Epithelial cell of proximal tubule (primary cell): ENCODE measurements at regions not wholly inside any gene's neighbourhood (a gene's known extent, or its start where the extent isn't known, plus 50 kb on each side); places are given as distances from the start of the nearest gene placed in this dataset.
A peak's percentile ranks its signal among the peaks of the same experiment; 100 is the strongest.

ENCODE experiments used
- DNase-seq: peaks from one replicate; pipeline ENCODE4 v3.0.0-alpha.2; 2011; ENCODE audit warnings: low read depth
- H3K4me3 ChIP-seq: 2 replicates; pipeline ENCODE4 v1.5.1; 2011; ENCODE audit warnings: low read depth, mild to moderate bottlenecking, low read length
- CTCF ChIP-seq: conservative IDR thresholded peaks from 2 replicates; pipeline ENCODE4 v1.5.1; 2012; ENCODE audit warnings: low read depth, mild to moderate bottlenecking, low read length

GRCh38 chr3:877001-877400 lies 215.8 kb upstream of the CNTN6 start:
- no peak overlapping the region for H3K4me3 ChIP-seq
- DNase-seq = no peak
- TF ChIP-seq CTCF = no peak

GRCh38 chr3:878746-879145 lies 214.1 kb upstream of the CNTN6 start:
- DNase-seq = no peak
- no peak for TF ChIP-seq CTCF
- H3K4me3 ChIP-seq = no peak overlapping the region

GRCh38 chr3:880371-880770 lies 212.5 kb upstream of the CNTN6 start:
- H3K4me3 ChIP-seq = no peak overlapping the region
- DNase-seq = no peak
- no peak for TF ChIP-seq CTCF

- TF ChIP-seq CTCF = no peak
- peak; percentile 27 for DNase-seq
- no peak overlapping the region for H3K4me3 ChIP-seq
These were observed 210.3 kb upstream of the CNTN6 start for GRCh38 chr3:882533-882932.

DNA sequence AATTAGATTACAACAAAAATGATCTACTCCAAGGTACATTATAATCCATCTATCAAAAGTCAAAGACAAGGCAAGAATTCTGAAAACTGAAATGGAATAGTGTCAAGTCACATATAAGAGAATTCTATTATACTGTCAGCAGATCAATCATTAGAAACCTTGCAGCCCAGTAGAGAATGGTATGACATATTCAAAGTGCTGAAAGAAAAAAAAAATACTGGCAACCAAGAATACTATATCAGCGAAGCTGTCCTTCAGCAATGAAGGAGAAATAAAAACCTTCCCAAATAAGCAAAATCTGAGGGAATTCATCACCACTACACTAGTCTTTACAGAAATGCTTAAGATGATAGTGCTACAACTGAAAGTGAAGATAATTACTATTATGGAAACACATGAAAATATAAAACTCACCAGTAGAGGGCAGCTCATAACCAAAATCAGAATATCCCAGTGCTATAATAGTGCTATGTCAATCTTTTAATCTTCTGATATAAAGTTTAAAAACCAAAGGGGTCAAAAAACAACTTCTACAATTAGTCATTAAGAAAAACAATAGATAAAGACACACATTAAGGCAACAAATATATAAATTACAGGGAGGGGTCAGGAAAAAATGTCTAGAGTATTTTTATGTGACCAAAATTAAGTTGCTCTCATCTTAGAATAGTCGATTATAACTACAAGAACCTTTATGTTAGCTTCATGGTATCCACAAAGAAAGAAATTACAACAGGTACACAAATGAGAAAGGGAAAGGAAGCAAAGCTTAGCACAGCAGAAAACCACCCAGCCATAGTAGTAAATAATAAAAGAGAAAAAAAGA lies 190.7 kb upstream of the CNTN6 start:
- DNase-seq = no peak
- TF ChIP-seq CTCF = peak; percentile 46
- no peak overlapping the region for H3K4me3 ChIP-seq

DNA sequence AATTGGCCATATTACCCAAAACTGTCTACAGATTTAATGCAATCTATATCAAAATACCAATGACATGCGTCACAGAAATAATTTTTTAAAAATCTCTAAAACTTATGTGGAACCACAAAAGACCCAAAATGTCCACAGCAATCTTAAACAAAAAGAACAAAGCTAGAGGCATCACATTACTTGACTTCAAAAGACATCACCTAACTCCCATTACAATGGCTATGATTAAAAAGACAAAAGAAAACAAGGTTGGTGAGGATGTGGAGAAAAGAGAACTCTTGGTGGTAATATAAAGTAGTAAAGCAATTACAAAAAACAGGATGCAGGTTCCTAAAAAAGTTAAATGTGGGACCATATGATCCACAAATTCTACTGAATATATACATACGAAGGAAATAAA lies 187.6 kb upstream of the CNTN6 start:
- TF ChIP-seq CTCF = no peak
- DNase-seq = no peak
- H3K4me3 ChIP-seq = no peak overlapping the region

DNA sequence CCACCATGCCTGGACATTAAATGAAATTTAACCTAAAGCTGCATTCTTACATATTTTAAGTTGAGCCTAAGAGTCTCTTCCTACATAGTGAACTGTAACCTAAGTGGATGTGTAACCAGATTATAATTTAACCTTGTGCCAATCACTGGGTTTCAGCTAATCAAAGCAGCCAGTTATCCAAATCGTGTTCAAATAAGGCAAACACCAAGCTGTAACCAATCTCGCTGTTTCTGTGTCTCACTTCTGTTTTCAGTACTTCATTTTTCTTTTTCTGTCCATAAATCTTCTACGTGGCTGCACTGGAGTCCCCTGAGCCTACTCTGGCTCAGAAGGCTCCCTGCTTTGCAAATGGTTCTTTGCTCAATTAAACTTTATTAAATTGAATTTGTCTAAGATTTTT lies 186.1 kb upstream of the CNTN6 start:
- no peak for TF ChIP-seq CTCF

More for the DNA sequence above, 186.1 kb upstream of the CNTN6 start:
- no peak overlapping the region for H3K4me3 ChIP-seq
- DNase-seq = no peak
